Neural progenitor cell (in vitro differentiated cells): ENCODE measurements at regions not wholly inside any gene's neighbourhood (a gene's known extent, or its start where the extent isn't known, plus 50 kb on each side); places are given as distances from the start of the nearest gene placed in this dataset.

Source experiments
- DNase-seq: peaks from one replicate; pipeline ENCODE4 v3.0.0-alpha.2; 2016; ENCODE audit warnings: low spot score
- H2AFZ ChIP-seq: fragments of 200-600 bp; sonication (generic); replicated peaks from 2 replicates; pipeline ENCODE4 v1.6.1; 2016; ENCODE audit warnings: antibody characterized with exemption
- H3F3A ChIP-seq: fragments of 200-600 bp; sonication (generic); 2 replicates; pipeline ENCODE4 v1.6.1; 2016; ENCODE audit warnings: antibody characterized with exemption, low read depth
- H3K27ac ChIP-seq: fragments of 200-600 bp; sonication (generic); 2 replicates; pipeline ENCODE4 v1.5.1; 2016; ENCODE audit warnings: mild to moderate bottlenecking
- H3K27me3 ChIP-seq: fragments of 200-600 bp; sonication (generic); 2 replicates; pipeline ENCODE4 v1.6.1; 2016; ENCODE audit warnings: mild to moderate bottlenecking, moderate library complexity
- H3K36me3 ChIP-seq: fragments of 200-600 bp; sonication (generic); 2 replicates; pipeline ENCODE4 v1.5.1; 2016
- H3K4me1 ChIP-seq: fragments of 200-600 bp; sonication (generic); 2 replicates; pipeline ENCODE4 v1.6.1; 2016; ENCODE audit warnings: mixed run types
- H3K4me2 ChIP-seq: fragments of 200-600 bp; sonication (generic); 2 replicates; pipeline ENCODE4 v1.6.1; 2016
- H3K4me3 ChIP-seq: fragments of 200-600 bp; sonication (generic); 2 replicates; pipeline ENCODE4 v1.5.1; 2016
- H3K79me2 ChIP-seq: fragments of 200-600 bp; sonication (generic); 2 replicates; pipeline ENCODE4 v1.6.1; 2016; ENCODE audit warnings: low read depth
- H3K9ac ChIP-seq: fragments of 200-600 bp; sonication (generic); 2 replicates; pipeline ENCODE4 v1.6.1; 2016
- H3K9me3 ChIP-seq: fragments of 200-600 bp; sonication (generic); 2 replicates; pipeline ENCODE4 v1.5.1; 2016; ENCODE audit warnings: low read depth
- H4K20me1 ChIP-seq: fragments of 200-600 bp; sonication (generic); 2 replicates; pipeline ENCODE4 v1.6.1; 2016; ENCODE audit warnings: low read depth
- H3K27ac Mint-ChIP-seq: 3 replicates; pipeline ENCODE4 v1.8.0; 2021; ENCODE audit warnings: mixed read lengths
- H3K27me3 Mint-ChIP-seq: 2 replicates; pipeline ENCODE4 v1.8.0; 2022; ENCODE audit warnings: low read depth, mild to moderate bottlenecking, inconsistent platforms, moderate library complexity, mixed read lengths; ENCODE audit not compliant: insufficient read depth
- H3K36me3 Mint-ChIP-seq: 3 replicates; pipeline ENCODE4 v1.8.0; 2021; ENCODE audit warnings: mixed read lengths
- H3K4me1 Mint-ChIP-seq: 3 replicates; pipeline ENCODE4 v1.8.0; 2021; ENCODE audit warnings: mixed read lengths
- H3K4me3 Mint-ChIP-seq: 3 replicates; pipeline ENCODE4 v1.8.0; 2021; ENCODE audit warnings: mild to moderate bottlenecking, moderate library complexity, mixed read lengths
- H3K9me3 Mint-ChIP-seq: 3 replicates; pipeline ENCODE4 v1.8.0; 2020; ENCODE audit warnings: mixed read lengths
- EZH2 ChIP-seq: fragments of 200-600 bp; sonication (generic); IDR thresholded peaks from 2 replicates; pipeline ENCODE4 v1.6.1; 2017; ENCODE audit warnings: antibody characterized with exemption, mild to moderate bottlenecking, moderate library complexity
- EZH2phosphoT487 ChIP-seq: fragments of 200-600 bp; sonication (generic); IDR thresholded peaks from 2 replicates; pipeline ENCODE4 v1.6.1; 2017; ENCODE audit warnings: antibody characterized with exemption
- TF ChIP-seq, protein P1 (sequence below): fragments of 200-600 bp; sonication (generic); IDR thresholded peaks from 2 replicates; pipeline ENCODE4 v1.5.1; 2017; ENCODE audit warnings: antibody characterized with exemption, mild to moderate bottlenecking

DNA sequence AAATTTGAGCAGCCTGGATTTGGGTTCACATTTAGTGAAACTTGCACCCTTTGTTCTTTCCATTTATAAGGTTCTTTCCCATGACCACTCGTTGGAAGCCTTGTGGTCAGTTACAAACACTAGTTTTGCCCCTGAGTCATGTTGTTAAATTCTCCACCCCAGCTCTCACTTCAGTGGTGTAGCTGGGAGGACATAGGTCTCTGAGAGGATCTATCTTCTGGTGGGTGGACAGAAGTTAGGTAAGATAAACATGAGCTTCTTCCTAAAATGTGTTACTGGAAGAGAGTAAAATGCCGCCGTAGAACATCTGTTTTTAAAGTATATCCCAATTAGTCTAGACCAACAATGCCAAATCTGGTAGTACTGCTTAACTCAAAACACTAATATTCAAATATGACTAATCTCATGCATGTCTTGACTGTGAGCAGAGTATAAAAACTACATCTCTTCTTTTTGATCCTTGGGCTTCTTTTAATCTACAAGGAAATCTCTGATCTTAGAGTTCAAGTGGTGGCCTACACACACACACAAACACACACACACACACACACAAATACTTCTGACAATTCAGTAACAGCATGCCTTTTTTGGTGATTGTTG is 162.6 kb upstream of the FN1 start:
- H3K4me2 ChIP-seq, result no peak overlapping the region
- no peaks in the 10 kb centered on the region for H3K4me1 ChIP-seq
- Mint-ChIP-seq H3K4me3 (no peak overlapping the region), H3K9me3 (no peaks in the 10 kb centered on the region), H3K27ac (no peak overlapping the region), H3K36me3 (no peaks in the 10 kb centered on the region), H3K4me1 (no peaks in the 10 kb centered on the region), H3K27me3 (no peaks in the 10 kb centered on the region)
- TF ChIP-seq, protein P1, sequence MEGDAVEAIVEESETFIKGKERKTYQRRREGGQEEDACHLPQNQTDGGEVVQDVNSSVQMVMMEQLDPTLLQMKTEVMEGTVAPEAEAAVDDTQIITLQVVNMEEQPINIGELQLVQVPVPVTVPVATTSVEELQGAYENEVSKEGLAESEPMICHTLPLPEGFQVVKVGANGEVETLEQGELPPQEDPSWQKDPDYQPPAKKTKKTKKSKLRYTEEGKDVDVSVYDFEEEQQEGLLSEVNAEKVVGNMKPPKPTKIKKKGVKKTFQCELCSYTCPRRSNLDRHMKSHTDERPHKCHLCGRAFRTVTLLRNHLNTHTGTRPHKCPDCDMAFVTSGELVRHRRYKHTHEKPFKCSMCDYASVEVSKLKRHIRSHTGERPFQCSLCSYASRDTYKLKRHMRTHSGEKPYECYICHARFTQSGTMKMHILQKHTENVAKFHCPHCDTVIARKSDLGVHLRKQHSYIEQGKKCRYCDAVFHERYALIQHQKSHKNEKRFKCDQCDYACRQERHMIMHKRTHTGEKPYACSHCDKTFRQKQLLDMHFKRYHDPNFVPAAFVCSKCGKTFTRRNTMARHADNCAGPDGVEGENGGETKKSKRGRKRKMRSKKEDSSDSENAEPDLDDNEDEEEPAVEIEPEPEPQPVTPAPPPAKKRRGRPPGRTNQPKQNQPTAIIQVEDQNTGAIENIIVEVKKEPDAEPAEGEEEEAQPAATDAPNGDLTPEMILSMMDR, result no peak
- no peak for TF ChIP-seq EZH2
- no peak for TF ChIP-seq EZH2phosphoT487
- H3K27ac ChIP-seq, result no peak overlapping the region
- no peaks in the 10 kb centered on the region for H3K36me3 ChIP-seq
- H3F3A ChIP-seq, result no peaks in the 10 kb centered on the region
- no peaks in the 10 kb centered on the region for H3K79me2 ChIP-seq
- no peak for DNase-seq
- H2AFZ ChIP-seq, result no peak overlapping the region
- no peaks in the 10 kb centered on the region for H4K20me1 ChIP-seq
- no peaks in the 10 kb centered on the region for H3K27me3 ChIP-seq
- H3K9ac ChIP-seq, result no peak overlapping the region
- no peak overlapping the region for H3K4me3 ChIP-seq
- no peaks in the 10 kb centered on the region for H3K9me3 ChIP-seq

- no peaks in the 10 kb centered on the region for H3K4me1 Mint-ChIP-seq
- no peaks in the 10 kb centered on the region for H3K9me3 ChIP-seq
- H3K4me2 ChIP-seq, result no peak overlapping the region
- no peaks in the 10 kb centered on the region for H3K79me2 ChIP-seq
- no peak for DNase-seq
- no peaks in the 10 kb centered on the region for H3K4me1 ChIP-seq
- H3K4me3 Mint-ChIP-seq, result no peak overlapping the region
- no peak overlapping the region for H3K4me3 ChIP-seq
- no peaks in the 10 kb centered on the region for H3K27me3 ChIP-seq
- H3F3A ChIP-seq, result no peaks in the 10 kb centered on the region
- H3K27ac ChIP-seq, result no peak overlapping the region
- no peaks in the 10 kb centered on the region for H3K9me3 Mint-ChIP-seq
- TF ChIP-seq EZH2 (no peak), EZH2phosphoT487 (no peak)
- TF ChIP-seq, protein P1, result no peak
- H3K36me3 Mint-ChIP-seq, result no peaks in the 10 kb centered on the region
- no peak overlapping the region for H2AFZ ChIP-seq
- no peaks in the 10 kb centered on the region for H3K36me3 ChIP-seq
- no peaks in the 10 kb centered on the region for H4K20me1 ChIP-seq
- no peak overlapping the region for H3K27ac Mint-ChIP-seq
- H3K9ac ChIP-seq, result no peak overlapping the region
- no peaks in the 10 kb centered on the region for H3K27me3 Mint-ChIP-seq
Measured at GRCh38 chr2:215597577-215597976, 161.7 kb upstream of the FN1 start.

- no peaks in the 10 kb centered on the region for H4K20me1 ChIP-seq
- no peaks in the 10 kb centered on the region for H3K27me3 ChIP-seq
- no peak overlapping the region for H3K4me3 ChIP-seq
- H3K9me3 ChIP-seq, result no peaks in the 10 kb centered on the region
- H3K36me3 ChIP-seq, result no peaks in the 10 kb centered on the region
- H3K79me2 ChIP-seq, result no peaks in the 10 kb centered on the region
- H3K4me1 Mint-ChIP-seq, result no peaks in the 10 kb centered on the region
- no peaks in the 10 kb centered on the region for H3K4me1 ChIP-seq
- no peak overlapping the region for H3K4me3 Mint-ChIP-seq
- H3K36me3 Mint-ChIP-seq, result no peaks in the 10 kb centered on the region
- TF ChIP-seq EZH2, result no peak
- no peak for TF ChIP-seq EZH2phosphoT487
- TF ChIP-seq, protein P1, result no peak
- no peak for DNase-seq
- H3K9me3 Mint-ChIP-seq, result no peaks in the 10 kb centered on the region
- no peak overlapping the region for H3K27ac ChIP-seq
- H3K27me3 Mint-ChIP-seq, result no peaks in the 10 kb centered on the region
- no peak overlapping the region for H3K9ac ChIP-seq
- no peak overlapping the region for H3K4me2 ChIP-seq
- no peaks in the 10 kb centered on the region for H3F3A ChIP-seq
- no peak overlapping the region for H3K27ac Mint-ChIP-seq
- no peak overlapping the region for H2AFZ ChIP-seq
Measured at GRCh38 chr2:215594766-215595165, 158.9 kb upstream of the FN1 start.
